DND-41 (cell line): ENCODE measurements at regions not wholly inside any gene's neighbourhood (a gene's known extent, or its start where the extent isn't known, plus 50 kb on each side); places are given as distances from the start of the nearest gene placed in this dataset.
A peak's percentile ranks its signal among the peaks of the same experiment; 100 is the strongest.

Source experiments
- ATAC-seq: fragments of 200-7000 bp; cut with Tn5 transposase; 3 replicates; pipeline ENCODE4 v1.9.1; 2021; ENCODE audit warnings: low read depth; ENCODE audit not compliant: insufficient read depth
- DNase-seq: peaks from one replicate; pipeline ENCODE4 v3.0.0-alpha.2; 2020
- H2AFZ ChIP-seq: 2 replicates; pipeline ENCODE4 v1.6.0; 2012; ENCODE audit warnings: low read depth, low read length
- H3K27ac ChIP-seq: 2 replicates; pipeline ENCODE4 v1.5.1; 2012; ENCODE audit warnings: low read length, inconsistent platforms
- H3K27me3 ChIP-seq: fragments of 200-600 bp; sonication (generic); 2 replicates; pipeline ENCODE4 v1.6.0; 2012; ENCODE audit warnings: low read length, mild to moderate bottlenecking, inconsistent platforms; ENCODE audit not compliant: insufficient read depth, poor library complexity
- H3K36me3 ChIP-seq: 2 replicates; pipeline ENCODE4 v1.5.1; 2012; ENCODE audit warnings: low read length, inconsistent platforms; ENCODE audit not compliant: insufficient read depth
- H3K4me1 ChIP-seq: 2 replicates; pipeline ENCODE4 v1.5.1; 2012; ENCODE audit warnings: mild to moderate bottlenecking, low read length; ENCODE audit not compliant: insufficient read depth
- H3K4me2 ChIP-seq: 2 replicates; pipeline ENCODE4 v1.6.0; 2012; ENCODE audit warnings: mild to moderate bottlenecking, moderate library complexity, low read length, inconsistent platforms; ENCODE audit not compliant: insufficient read depth
- H3K4me3 ChIP-seq, 2 experiments: fragments of 200-600 bp in 1 of 2; shearing (Covaris generic) in 1 of 2; 2 replicates each; pipeline ENCODE4 v1.5.1; 2012 to 2016; ENCODE audit warnings: inconsistent platforms in 2 of 2, low read length in 2 of 2, mild to moderate bottlenecking in 2 of 2, low read depth in 1 of 2, moderate library complexity in 1 of 2
- H3K79me2 ChIP-seq: 2 replicates; pipeline ENCODE4 v1.6.0; 2012; ENCODE audit warnings: low read length, inconsistent platforms; ENCODE audit not compliant: insufficient read depth
- H3K9ac ChIP-seq: 2 replicates; pipeline ENCODE4 v1.6.0; 2012; ENCODE audit warnings: low read depth, mild to moderate bottlenecking, inconsistent platforms, low read length, moderate library complexity
- H3K9me3 ChIP-seq: 2 replicates; pipeline ENCODE4 v1.5.1; 2012; ENCODE audit warnings: low read length, moderate library complexity, mild to moderate bottlenecking, inconsistent platforms; ENCODE audit not compliant: insufficient read depth, severe bottlenecking
- H4K20me1 ChIP-seq: 2 replicates; pipeline ENCODE4 v1.6.0; 2012; ENCODE audit warnings: low read length; ENCODE audit not compliant: insufficient read depth
- CTCF ChIP-seq: IDR thresholded peaks from 2 replicates; pipeline ENCODE4 v1.5.1; 2012; ENCODE audit warnings: borderline replicate concordance, low read length, moderate library complexity, mild to moderate bottlenecking; ENCODE audit not compliant: poor library complexity, severe bottlenecking; ENCODE audit errors: extremely low read depth
- EZH2 ChIP-seq: IDR thresholded peaks from 3 replicates; pipeline ENCODE4 v1.6.1; 2012; ENCODE audit warnings: borderline replicate concordance, low read depth, mild to moderate bottlenecking, moderate library complexity, low read length, inconsistent platforms; ENCODE audit not compliant: severe bottlenecking

GRCh38 chr3:177749836-177750235 lies 552.6 kb upstream of the TBL1XR1 start:
- H2AFZ ChIP-seq = no peak overlapping the region
- no peak overlapping the region for H3K9ac ChIP-seq
- ATAC-seq (no peak), DNase-seq (no peak)
- H3K79me2 ChIP-seq = no peaks in the 10 kb centered on the region
- TF ChIP-seq CTCF (no peak), EZH2 (no peak)
- no peaks in the 10 kb centered on the region for H3K27me3 ChIP-seq
- no peak overlapping the region for H3K27ac ChIP-seq
- H3K4me3 ChIP-seq = no peak overlapping the region
- no peaks in the 10 kb centered on the region for H3K9me3 ChIP-seq
- no peaks in the 10 kb centered on the region for H3K36me3 ChIP-seq
- H3K4me2 ChIP-seq = no peak overlapping the region
- no peaks in the 10 kb centered on the region for H3K4me1 ChIP-seq
- no peaks in the 10 kb centered on the region for H4K20me1 ChIP-seq

- H3K4me2 ChIP-seq = no peak overlapping the region
- no peak overlapping the region for H3K4me3 ChIP-seq
- H3K9me3 ChIP-seq = no peaks in the 10 kb centered on the region
- H3K9ac ChIP-seq = no peak overlapping the region
- no peak overlapping the region for H3K27ac ChIP-seq
- H4K20me1 ChIP-seq = no peaks in the 10 kb centered on the region
- H3K79me2 ChIP-seq = no peaks in the 10 kb centered on the region
- DNase-seq = no peak
- H3K27me3 ChIP-seq = no peaks in the 10 kb centered on the region
- no peak overlapping the region for H2AFZ ChIP-seq
- H3K36me3 ChIP-seq = no peaks in the 10 kb centered on the region
- ATAC-seq = no peak
- no peaks in the 10 kb centered on the region for H3K4me1 ChIP-seq
- TF ChIP-seq EZH2 = no peak
- TF ChIP-seq CTCF = no peak
These were observed 553.2 kb upstream of the TBL1XR1 start for GRCh38 chr3:177750436-177750835.

- Histone ChIP-seq H2AFZ (no peak overlapping the region), H4K20me1 (no peaks in the 10 kb centered on the region), H3K4me1 (no peaks in the 10 kb centered on the region), H3K27me3 (no peaks in the 10 kb centered on the region), H3K4me3 (no peak overlapping the region), H3K9me3 (no peaks in the 10 kb centered on the region), H3K79me2 (no peaks in the 10 kb centered on the region), H3K36me3 (no peaks in the 10 kb centered on the region), H3K9ac (no peak overlapping the region), H3K4me2 (no peak overlapping the region), H3K27ac (no peak overlapping the region)
- no peak for ATAC-seq
- TF ChIP-seq EZH2 (no peak), CTCF (no peak)
- no peak for DNase-seq
These were observed 554.5 kb upstream of the TBL1XR1 start for GRCh38 chr3:177751770-177752169.

GRCh38 chr3:177752831-177753230 lies 555.5 kb upstream of the TBL1XR1 start:
- DNase-seq = no peak
- Histone ChIP-seq H3K9me3 (peaks cover 3% of the 10 kb centered on the region), H3K27ac (no peak overlapping the region), H3K4me3 (no peak overlapping the region), H3K4me2 (no peak overlapping the region), H3K27me3 (no peaks in the 10 kb centered on the region), H4K20me1 (no peaks in the 10 kb centered on the region), H3K36me3 (no peaks in the 10 kb centered on the region), H2AFZ (0 out of 2 replicates have a peak overlapping the region, but pooled peaks have one; percentile 13), H3K9ac (no peak overlapping the region), H3K4me1 (no peaks in the 10 kb centered on the region), H3K79me2 (no peaks in the 10 kb centered on the region)
- TF ChIP-seq CTCF = no peak
- TF ChIP-seq EZH2 = no peak
- ATAC-seq = no peak
